Muscle layer of colon (tissue), 2 donors: ENCODE measurements at regions not wholly inside any gene's neighbourhood (a gene's known extent, or its start where the extent isn't known, plus 50 kb on each side); places are given as distances from the start of the nearest gene placed in this dataset.

ENCODE experiments used
- H3K27ac ChIP-seq: one replicate; pipeline ENCODE4 v1.7.0; 2013; ENCODE audit warnings: low read depth, mild to moderate bottlenecking, low read length, moderate library complexity
- H3K27me3 ChIP-seq, 2 donors: one replicate each; pipeline ENCODE4 v1.7.0; 2013; ENCODE audit warnings: low read length in 2 of 2, mild to moderate bottlenecking in 2 of 2; ENCODE audit not compliant: insufficient read depth in 2 of 2, control insufficient read depth in 1 of 2
- H3K36me3 ChIP-seq: one replicate; pipeline ENCODE4 v1.7.0; 2013; ENCODE audit warnings: mild to moderate bottlenecking, low read length; ENCODE audit not compliant: insufficient read depth
- H3K4me1 ChIP-seq: one replicate; pipeline ENCODE4 v1.7.0; 2013; ENCODE audit warnings: mild to moderate bottlenecking, low read length; ENCODE audit not compliant: insufficient read depth
- H3K4me3 ChIP-seq, 2 donors: one replicate each; pipeline ENCODE4 v1.7.0; 2013; ENCODE audit warnings: low read length in 2 of 2, low read depth in 1 of 2, mild to moderate bottlenecking in 1 of 2, moderate library complexity in 1 of 2
- H3K9ac ChIP-seq: one replicate; pipeline ENCODE4 v1.7.0; 2013; ENCODE audit warnings: low read length
- H3K9me3 ChIP-seq: one replicate; pipeline ENCODE4 v1.7.0; 2013; ENCODE audit warnings: mild to moderate bottlenecking, low read length
- donor health status: abdominal sarcoma.
- donor health status: Adenocarcinoma of cecum.

DNA sequence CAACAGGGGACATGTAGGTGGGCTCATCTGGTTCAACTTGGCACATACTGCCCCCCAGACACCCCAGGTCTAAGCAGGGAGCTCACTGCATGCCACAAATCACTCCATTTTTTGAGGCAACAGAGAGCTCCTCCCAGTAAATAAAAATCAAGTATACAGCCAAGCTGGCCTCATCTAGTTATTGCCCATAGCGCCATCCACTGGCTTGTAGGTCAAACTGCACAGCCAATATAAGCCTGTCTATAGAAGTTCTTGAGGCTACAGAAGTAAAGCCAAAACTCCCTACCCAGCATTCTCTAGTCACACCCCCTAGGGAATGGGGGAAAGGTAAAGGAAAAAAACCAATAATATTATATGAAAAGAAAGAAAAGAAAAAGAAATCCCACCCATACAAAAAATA is 453.7 kb downstream of the ZNF385D start:
- no peaks in the 10 kb centered on the region for H3K27me3 ChIP-seq
- H3K27ac ChIP-seq: no peak overlapping the region
- no peaks in the 10 kb centered on the region for H3K36me3 ChIP-seq

DNA sequence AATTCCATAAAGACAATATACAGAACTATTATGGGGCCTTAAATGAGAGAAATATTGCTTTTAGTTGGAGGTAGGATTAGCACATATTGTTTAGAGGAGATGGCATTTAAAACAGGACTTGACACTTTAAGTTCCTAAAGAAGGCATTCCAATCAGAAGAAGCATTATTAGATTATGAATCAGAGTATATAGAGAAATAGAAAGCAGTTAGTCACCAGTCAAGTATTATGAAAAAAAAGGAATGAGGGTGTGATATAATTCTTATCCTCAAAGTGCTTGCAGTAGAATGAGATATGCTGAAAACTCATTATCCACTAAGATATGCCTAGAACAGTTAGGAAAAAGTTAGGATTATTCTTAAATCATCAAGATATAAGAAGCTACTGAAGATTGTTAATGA is 456.2 kb downstream of the ZNF385D start:
- no peak overlapping the region for H3K9ac ChIP-seq
- no peaks in the 10 kb centered on the region for H3K9me3 ChIP-seq
- H3K27me3 ChIP-seq: no peaks in the 10 kb centered on the region
- no peaks in the 10 kb centered on the region for H3K4me1 ChIP-seq
- no peaks in the 10 kb centered on the region for H3K36me3 ChIP-seq
- H3K4me3 ChIP-seq: no peak overlapping the region
- no peak overlapping the region for H3K27ac ChIP-seq

More for the DNA sequence above, 453.7 kb downstream of the ZNF385D start:
- Histone ChIP-seq H3K9ac (no peak overlapping the region), H3K9me3 (peaks cover 3% of the 10 kb centered on the region), H3K4me3 (no peak overlapping the region), H3K4me1 (no peaks in the 10 kb centered on the region)

DNA sequence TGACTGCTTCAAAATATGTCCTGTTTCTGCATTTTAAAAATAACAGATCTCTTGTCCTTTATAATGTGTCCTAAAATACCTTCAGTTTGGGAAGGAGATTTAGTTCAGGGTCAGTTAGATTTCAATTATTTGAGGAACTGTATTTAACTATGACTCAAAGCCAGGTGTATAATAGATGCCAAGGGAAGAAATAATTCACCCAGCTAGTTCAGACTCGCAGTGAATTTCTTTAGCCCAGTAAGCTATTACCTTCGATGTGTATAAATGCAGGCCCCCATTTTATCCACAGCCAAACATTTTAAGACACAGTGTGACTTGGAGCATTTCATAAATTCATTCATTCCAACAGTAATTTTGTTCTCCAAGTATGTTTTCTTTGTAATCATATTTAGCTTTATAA is 458.0 kb downstream of the ZNF385D start:
- Histone ChIP-seq H3K36me3 (no peaks in the 10 kb centered on the region), H3K9me3 (no peaks in the 10 kb centered on the region), H3K27me3 (no peaks in the 10 kb centered on the region), H3K27ac (no peak overlapping the region), H3K4me1 (no peaks in the 10 kb centered on the region), H3K4me3 (no peak overlapping the region), H3K9ac (no peak overlapping the region)

DNA sequence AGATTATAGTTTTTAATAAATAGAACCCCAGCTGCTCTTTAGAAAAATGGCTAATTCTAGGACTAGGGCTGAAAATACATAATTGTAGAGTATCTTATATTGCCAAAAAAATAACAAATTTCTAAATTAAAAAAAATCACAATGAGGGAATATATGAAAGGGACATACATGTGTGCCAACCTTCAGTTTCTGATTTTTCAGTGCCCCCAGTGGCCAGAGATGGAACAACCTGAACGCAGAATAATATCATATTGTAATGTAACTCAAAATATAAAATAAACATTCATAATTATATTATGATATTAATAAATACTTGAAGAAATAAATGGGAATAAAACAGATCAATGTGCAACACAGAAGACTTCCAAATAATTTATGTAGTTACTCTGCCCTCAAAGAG is 460.5 kb downstream of the ZNF385D start:
- no peak overlapping the region for H3K27ac ChIP-seq

DNA sequence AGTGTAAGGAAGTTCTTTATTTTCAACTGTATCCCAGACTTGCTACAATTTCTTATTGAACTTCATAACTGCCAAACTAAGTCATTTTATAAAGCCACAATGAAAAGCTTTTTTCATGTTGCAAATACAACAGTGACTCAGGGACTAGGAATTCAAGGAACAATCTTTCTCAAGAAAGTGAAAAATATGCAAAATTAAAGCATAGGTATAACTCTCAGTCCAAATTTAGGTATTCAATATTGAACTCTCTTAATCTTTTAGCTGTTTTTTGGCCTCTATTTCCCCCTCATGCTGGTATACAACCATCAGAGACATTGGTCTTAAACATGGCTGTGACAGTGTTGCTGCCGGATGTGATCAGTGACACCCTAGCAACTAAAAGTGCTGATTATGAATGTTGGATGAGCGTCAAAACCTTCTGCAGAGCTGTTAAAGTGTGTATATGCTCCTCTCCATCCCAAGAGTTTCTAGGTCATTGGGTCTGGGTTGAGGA is 476.9 kb downstream of the ZNF385D start:
- H3K36me3 ChIP-seq: no peaks in the 10 kb centered on the region
- H3K4me1 ChIP-seq: no peaks in the 10 kb centered on the region
- H3K9me3 ChIP-seq: no peaks in the 10 kb centered on the region
- no peaks in the 10 kb centered on the region for H3K27me3 ChIP-seq
- no peak overlapping the region for H3K9ac ChIP-seq
- no peak overlapping the region for H3K27ac ChIP-seq
- no peak overlapping the region for H3K4me3 ChIP-seq

More for the DNA sequence above, 460.5 kb downstream of the ZNF385D start:
- Histone ChIP-seq H3K4me1 (no peaks in the 10 kb centered on the region), H3K9ac (no peak overlapping the region), H3K36me3 (no peaks in the 10 kb centered on the region), H3K27me3 (no peaks in the 10 kb centered on the region), H3K9me3 (no peaks in the 10 kb centered on the region), H3K4me3 (no peak overlapping the region)

DNA sequence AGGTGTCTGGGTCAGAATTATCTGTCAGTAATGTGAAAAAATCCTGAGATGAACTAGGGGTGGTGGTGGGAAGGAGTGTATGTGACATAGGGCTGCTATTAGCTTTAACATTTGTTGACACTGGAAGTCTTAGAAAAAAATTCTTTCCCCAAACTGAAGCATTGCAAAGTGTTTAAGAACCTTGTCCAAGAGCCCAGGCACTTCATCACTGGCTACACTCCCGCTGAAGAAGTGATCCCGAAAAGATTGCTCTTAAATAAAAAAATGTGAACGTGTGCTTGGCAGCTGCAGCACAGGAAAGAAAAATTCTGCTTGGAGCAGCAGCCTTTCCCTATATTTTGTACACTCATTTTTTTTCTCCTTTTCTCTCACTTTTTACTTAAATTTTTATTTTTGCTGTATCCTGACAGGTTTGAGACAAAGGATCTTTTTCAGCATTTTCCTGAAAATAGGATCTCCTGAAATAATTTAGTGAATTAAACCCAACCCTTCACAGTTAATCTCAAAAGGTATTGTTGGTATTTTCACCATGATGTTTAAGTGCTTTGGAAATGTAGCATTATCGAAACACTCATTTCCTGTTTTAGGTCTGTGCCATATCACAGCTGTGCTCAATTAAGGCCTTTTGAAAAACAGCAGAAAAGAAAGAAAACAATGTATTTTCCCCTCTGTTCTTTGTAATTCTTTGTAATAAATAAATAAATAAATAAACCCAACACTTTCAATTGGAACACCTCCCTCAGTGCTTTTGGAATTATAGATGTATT is 477.6 kb downstream of the ZNF385D start:
- Histone ChIP-seq H3K27me3 (no peaks in the 10 kb centered on the region), H3K9ac (no peak overlapping the region), H3K9me3 (no peaks in the 10 kb centered on the region), H3K4me1 (no peaks in the 10 kb centered on the region), H3K27ac (no peak overlapping the region), H3K4me3 (no peak overlapping the region), H3K36me3 (no peaks in the 10 kb centered on the region)

DNA sequence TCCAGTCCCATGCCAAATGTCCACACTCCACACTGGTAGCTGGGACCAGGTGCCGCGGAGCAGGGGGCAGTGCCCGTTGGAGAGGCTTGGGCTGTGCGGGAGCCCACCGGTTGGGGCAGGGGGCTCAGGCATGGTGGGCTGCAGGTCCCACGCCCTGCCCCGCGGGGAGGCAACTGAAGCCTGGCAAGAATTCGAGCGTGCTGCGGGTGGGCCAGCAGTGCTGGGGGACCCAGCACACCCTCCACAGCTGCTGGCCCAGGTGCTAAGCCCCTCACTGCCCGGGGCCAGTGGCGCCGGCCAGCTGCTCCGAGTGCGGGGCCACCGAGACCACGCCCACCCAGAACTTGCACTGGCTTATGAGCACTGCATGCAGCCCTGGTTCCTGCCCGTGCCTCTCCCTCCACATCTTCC is 479.4 kb downstream of the ZNF385D start:
- no peak overlapping the region for H3K27ac ChIP-seq
- H3K36me3 ChIP-seq: no peaks in the 10 kb centered on the region
- no peaks in the 10 kb centered on the region for H3K4me1 ChIP-seq
- no peak overlapping the region for H3K4me3 ChIP-seq
- no peaks in the 10 kb centered on the region for H3K9me3 ChIP-seq
- no peaks in the 10 kb centered on the region for H3K27me3 ChIP-seq
- H3K9ac ChIP-seq: no peak overlapping the region

DNA sequence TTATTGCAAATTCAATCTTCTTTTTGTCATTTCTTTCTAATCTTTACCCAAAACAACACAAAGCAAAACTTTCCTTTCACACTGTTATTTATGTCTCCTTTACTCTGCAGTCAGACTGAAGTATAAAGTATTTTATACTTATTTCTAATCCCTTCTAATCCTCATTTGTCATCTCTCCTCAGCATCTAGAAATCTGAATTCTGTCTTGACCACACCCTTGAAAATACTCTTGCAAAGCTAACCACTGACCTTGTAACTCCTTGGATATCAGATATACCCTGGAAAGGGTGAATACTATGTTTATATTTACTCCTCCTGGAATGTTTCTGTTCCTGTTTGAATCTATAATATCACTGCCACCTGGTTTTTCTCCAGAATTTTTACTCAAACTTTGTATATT is 481.1 kb downstream of the ZNF385D start:
- Histone ChIP-seq H3K9me3 (no peaks in the 10 kb centered on the region), H3K9ac (no peak overlapping the region), H3K27me3 (no peaks in the 10 kb centered on the region), H3K4me3 (no peak overlapping the region), H3K36me3 (no peaks in the 10 kb centered on the region), H3K4me1 (no peaks in the 10 kb centered on the region), H3K27ac (no peak overlapping the region)

DNA sequence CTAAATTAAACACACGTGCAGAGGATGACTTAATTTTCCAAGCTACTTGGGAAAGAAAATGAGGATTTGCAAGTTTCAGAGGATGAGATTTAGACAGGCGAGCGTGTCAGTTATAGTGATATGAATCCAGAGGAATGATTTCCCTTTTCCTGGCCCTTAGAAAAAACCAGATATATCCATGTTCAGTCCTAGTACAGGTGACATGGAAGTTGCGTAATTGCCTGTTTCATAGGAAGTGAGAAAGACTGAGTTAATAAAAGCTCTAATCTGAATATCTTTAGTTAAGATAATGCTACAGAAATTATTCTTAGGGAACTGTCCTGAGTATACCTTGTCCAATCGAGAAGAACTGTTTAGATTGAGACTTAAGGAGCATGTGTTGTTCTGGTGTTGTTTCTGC is 490.5 kb downstream of the ZNF385D start:
- Histone ChIP-seq H3K9me3 (no peaks in the 10 kb centered on the region), H3K36me3 (no peaks in the 10 kb centered on the region), H3K4me1 (peaks cover 4% of the 10 kb centered on the region), H3K4me3 (no peak overlapping the region), H3K27me3 (no peaks in the 10 kb centered on the region), H3K27ac (no peak overlapping the region), H3K9ac (no peak overlapping the region)

DNA sequence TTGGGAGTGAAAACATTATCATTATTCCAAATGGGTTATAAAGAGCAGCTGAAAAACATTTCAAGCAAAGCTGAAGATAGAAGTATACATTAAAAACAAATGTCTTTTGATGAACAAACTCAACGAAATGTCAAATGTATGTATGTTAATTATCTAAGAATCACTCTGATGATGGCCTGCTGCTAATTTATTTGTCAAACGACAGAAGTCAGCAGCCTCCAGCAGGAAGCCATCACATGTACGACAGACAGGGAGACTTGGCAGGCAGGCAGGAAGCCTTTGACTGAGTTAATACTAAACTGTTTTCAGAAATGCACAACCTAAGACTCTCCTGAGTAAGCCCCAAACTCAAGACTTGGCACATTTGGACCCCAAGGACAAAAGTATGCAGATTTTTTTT is 491.1 kb downstream of the ZNF385D start:
- Histone ChIP-seq H3K27ac (no peak overlapping the region), H3K9ac (no peak overlapping the region), H3K27me3 (no peaks in the 10 kb centered on the region), H3K9me3 (no peaks in the 10 kb centered on the region), H3K36me3 (no peaks in the 10 kb centered on the region), H3K4me3 (no peak overlapping the region), H3K4me1 (peaks cover 4% of the 10 kb centered on the region)

DNA sequence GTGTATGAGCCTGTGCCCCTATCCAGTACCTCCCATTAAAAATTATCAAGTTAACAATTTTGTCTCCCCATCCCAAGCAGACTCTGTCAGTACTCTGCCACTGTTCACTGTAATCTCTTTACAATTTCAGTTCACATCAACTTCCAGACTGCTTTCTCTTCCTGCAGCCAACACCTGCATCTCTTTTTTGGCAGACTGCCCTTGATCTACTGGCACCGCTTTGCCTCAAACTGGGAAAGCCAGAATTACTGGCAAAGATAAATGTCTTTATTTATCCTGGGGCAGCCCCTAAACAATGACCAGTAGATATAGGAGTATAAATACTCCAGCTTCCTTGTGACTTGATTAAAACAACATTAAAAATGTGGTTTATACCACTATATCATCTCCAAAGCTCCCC is 494.1 kb downstream of the ZNF385D start:
- Histone ChIP-seq H3K4me1 (peaks cover 4% of the 10 kb centered on the region), H3K36me3 (no peaks in the 10 kb centered on the region), H3K9me3 (no peaks in the 10 kb centered on the region), H3K27me3 (no peaks in the 10 kb centered on the region), H3K4me3 (no peak overlapping the region), H3K9ac (no peak overlapping the region), H3K27ac (no peak overlapping the region)

DNA sequence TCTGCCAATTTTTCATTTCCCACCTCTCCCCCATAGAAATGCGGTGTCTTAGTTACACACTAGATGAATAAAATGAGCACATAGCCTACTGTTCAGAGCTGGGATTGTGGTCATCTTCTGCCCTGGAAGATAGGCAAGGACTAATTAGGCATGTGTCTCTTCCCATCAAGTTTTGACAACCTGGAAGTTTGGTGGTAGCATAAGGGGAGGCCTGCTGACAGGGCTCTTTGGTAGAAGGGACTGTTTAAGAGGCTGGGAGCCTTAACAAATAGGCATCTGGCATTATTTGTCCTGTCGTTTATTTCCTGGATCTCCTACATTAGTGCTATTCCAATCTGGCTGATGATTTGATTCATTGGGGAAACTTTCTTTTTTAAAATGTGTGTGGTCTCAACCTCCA is 512.3 kb downstream of the ZNF385D start:
- Histone ChIP-seq H3K27ac (no peak overlapping the region), H3K4me1 (no peaks in the 10 kb centered on the region), H3K4me3 (no peak overlapping the region), H3K9me3 (no peaks in the 10 kb centered on the region), H3K9ac (no peak overlapping the region), H3K27me3 (no peaks in the 10 kb centered on the region), H3K36me3 (no peaks in the 10 kb centered on the region)
